Vagina (tissue), 2 donors: ENCODE measurements at regions not wholly inside any gene's neighbourhood (a gene's known extent, or its start where the extent isn't known, plus 50 kb on each side); places are given as distances from the start of the nearest gene placed in this dataset.
A peak's percentile ranks its signal among the peaks of the same experiment; 100 is the strongest.

Experiments used
- CTCF ChIP-seq, 3 experiments: fragments of 450-650 bp in 2 of 3; fragments of 200-600 bp in 1 of 3; sonication (generic) in 1 of 3; IDR thresholded peaks; one replicate each; pipeline ENCODE4 v1.5.1; 2017 to 2019; ENCODE audit warnings: antibody characterized with exemption in 3 of 3, mild to moderate bottlenecking in 2 of 3, moderate library complexity in 2 of 3
- POLR2A ChIP-seq, 2 donors: fragments of 450-650 bp; IDR thresholded peaks; one replicate each; pipeline ENCODE4 v1.6.1; 2017; ENCODE audit warnings: antibody characterized with exemption in 2 of 2, mild to moderate bottlenecking in 2 of 2, moderate library complexity in 2 of 2
- POLR2AphosphoS5 ChIP-seq, 2 donors: sonication (generic); formaldehyde crosslinking; IDR thresholded peaks; one replicate each; pipeline ENCODE4 v1.9.0; 2017; ENCODE audit warnings: antibody characterized with exemption in 2 of 2, mild to moderate bottlenecking in 2 of 2, low read depth in 1 of 2; ENCODE audit not compliant: insufficient read depth in 1 of 2

GRCh38 chr12:127145929-127146789, 1120.8 kb upstream of the TMEM132C start:
- TF ChIP-seq CTCF (IDR thresholded peaks at IDR 0.05) (no peak), POLR2AphosphoS5 (IDR thresholded peaks at IDR 0.05; ENCODE audit: insufficient read depth in 1 of 2, low read depth in 1 of 2) (peak in 1 of 2 donors; percentile 54), POLR2A (IDR thresholded peaks at IDR 0.05) (no peak)
